Neural progenitor cell (in vitro differentiated cells): ENCODE measurements at regions not wholly inside any gene's neighbourhood (a gene's known extent, or its start where the extent isn't known, plus 50 kb on each side); places are given as distances from the start of the nearest gene placed in this dataset.

Source experiments
- EZH2 ChIP-seq: fragments of 200-600 bp; sonication (generic); IDR thresholded peaks from 2 replicates; pipeline ENCODE4 v1.6.1; 2017; ENCODE audit warnings: antibody characterized with exemption, mild to moderate bottlenecking, moderate library complexity
- TF ChIP-seq, protein P1 (sequence below): fragments of 200-600 bp; sonication (generic); IDR thresholded peaks from 2 replicates; pipeline ENCODE4 v1.5.1; 2017; ENCODE audit warnings: antibody characterized with exemption, mild to moderate bottlenecking

DNA sequence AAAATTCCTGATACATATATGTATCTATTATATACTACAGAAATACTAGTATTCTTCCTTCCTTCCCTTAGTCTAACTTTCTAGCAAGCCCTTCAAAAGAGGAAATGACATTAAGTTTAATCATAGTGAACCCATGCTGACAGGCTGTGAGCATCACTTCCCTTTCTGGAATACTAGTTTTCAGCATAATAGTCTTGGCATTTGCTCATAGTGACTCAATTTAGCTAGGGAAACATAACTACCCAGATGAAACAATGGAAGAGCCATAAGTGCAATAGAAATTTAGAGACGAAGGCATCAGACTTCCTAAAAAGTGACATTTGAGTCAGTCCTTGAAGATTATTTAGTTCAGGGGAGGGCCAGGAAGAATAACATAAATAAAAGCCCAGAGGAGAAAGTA is 184.5 kb upstream of the CRY1 start:
- TF ChIP-seq, protein P1, sequence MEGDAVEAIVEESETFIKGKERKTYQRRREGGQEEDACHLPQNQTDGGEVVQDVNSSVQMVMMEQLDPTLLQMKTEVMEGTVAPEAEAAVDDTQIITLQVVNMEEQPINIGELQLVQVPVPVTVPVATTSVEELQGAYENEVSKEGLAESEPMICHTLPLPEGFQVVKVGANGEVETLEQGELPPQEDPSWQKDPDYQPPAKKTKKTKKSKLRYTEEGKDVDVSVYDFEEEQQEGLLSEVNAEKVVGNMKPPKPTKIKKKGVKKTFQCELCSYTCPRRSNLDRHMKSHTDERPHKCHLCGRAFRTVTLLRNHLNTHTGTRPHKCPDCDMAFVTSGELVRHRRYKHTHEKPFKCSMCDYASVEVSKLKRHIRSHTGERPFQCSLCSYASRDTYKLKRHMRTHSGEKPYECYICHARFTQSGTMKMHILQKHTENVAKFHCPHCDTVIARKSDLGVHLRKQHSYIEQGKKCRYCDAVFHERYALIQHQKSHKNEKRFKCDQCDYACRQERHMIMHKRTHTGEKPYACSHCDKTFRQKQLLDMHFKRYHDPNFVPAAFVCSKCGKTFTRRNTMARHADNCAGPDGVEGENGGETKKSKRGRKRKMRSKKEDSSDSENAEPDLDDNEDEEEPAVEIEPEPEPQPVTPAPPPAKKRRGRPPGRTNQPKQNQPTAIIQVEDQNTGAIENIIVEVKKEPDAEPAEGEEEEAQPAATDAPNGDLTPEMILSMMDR = no peak
- TF ChIP-seq EZH2 = no peak
